Prostate gland (tissue), 2 donors: ENCODE measurements at regions not wholly inside any gene's neighbourhood (a gene's known extent, or its start where the extent isn't known, plus 50 kb on each side); places are given as distances from the start of the nearest gene placed in this dataset.

Experiments used
- DNase-seq: peaks from one replicate; pipeline ENCODE4 v3.0.0-alpha.2; 2019; ENCODE audit warnings: low spot score
- H3K27ac ChIP-seq, 2 donors: fragments of 200-600 bp; sonication (generic); 2 replicates each; pipeline ENCODE4 v1.5.1; 2017 to 2019
- H3K27me3 ChIP-seq: fragments of 200-600 bp; sonication (generic); replicated peaks from 2 replicates; pipeline ENCODE4 v1.5.1; 2019; ENCODE audit not compliant: insufficient read depth
- H3K36me3 ChIP-seq, 2 donors: fragments of 200-600 bp; sonication (generic); 1 replicate in 1 of 2; 2 replicates in 1 of 2; pipeline versions ENCODE4 v1.5.1 to v1.8.1; 2017 to 2019
- H3K4me1 ChIP-seq: fragments of 200-600 bp; sonication (generic); replicated peaks from 2 replicates; pipeline ENCODE4 v1.5.1; 2019
- H3K4me3 ChIP-seq, 2 donors: fragments of 200-600 bp; sonication (generic); 2 replicates each; pipeline ENCODE4 v1.5.1; 2017 to 2019
- H3K9me3 ChIP-seq: fragments of 200-600 bp; sonication (generic); 2 replicates; pipeline ENCODE4 v1.5.1; 2017
- POLR2A ChIP-seq: fragments of 450-650 bp; IDR thresholded peaks from one replicate; pipeline ENCODE4 v1.6.1; 2016; ENCODE audit warnings: antibody characterized with exemption, mild to moderate bottlenecking
- POLR2AphosphoS5 ChIP-seq: sonication (generic); formaldehyde crosslinking; IDR thresholded peaks from one replicate; pipeline ENCODE4 v1.6.1; 2017; ENCODE audit warnings: antibody characterized with exemption
- WGBS: methylation state at CpG from one replicate; pipeline ENCODE4 v1.1.5; 2018; 5-methylcytosine and 5-hydroxymethylcytosine counted together
- intact Hi-C: fragments of 100-400 bp; cut with DNase I; formaldehyde crosslinking; loops from one replicate; pipeline ENCODE4 v1.14.2; 2022
- TF ChIP-seq, protein P1 (sequence below), 4 experiments: fragments of 200-600 bp in 2 of 4; fragments of 450-650 bp in 2 of 4; sonication (generic) in 2 of 4; IDR thresholded peaks; 1 replicate in 3 of 4; 2 replicates in 1 of 4; pipeline ENCODE4 v1.5.1; 2016 to 2019; ENCODE audit warnings: antibody characterized with exemption in 4 of 4, mild to moderate bottlenecking in 2 of 4, moderate library complexity in 2 of 4

DNA sequence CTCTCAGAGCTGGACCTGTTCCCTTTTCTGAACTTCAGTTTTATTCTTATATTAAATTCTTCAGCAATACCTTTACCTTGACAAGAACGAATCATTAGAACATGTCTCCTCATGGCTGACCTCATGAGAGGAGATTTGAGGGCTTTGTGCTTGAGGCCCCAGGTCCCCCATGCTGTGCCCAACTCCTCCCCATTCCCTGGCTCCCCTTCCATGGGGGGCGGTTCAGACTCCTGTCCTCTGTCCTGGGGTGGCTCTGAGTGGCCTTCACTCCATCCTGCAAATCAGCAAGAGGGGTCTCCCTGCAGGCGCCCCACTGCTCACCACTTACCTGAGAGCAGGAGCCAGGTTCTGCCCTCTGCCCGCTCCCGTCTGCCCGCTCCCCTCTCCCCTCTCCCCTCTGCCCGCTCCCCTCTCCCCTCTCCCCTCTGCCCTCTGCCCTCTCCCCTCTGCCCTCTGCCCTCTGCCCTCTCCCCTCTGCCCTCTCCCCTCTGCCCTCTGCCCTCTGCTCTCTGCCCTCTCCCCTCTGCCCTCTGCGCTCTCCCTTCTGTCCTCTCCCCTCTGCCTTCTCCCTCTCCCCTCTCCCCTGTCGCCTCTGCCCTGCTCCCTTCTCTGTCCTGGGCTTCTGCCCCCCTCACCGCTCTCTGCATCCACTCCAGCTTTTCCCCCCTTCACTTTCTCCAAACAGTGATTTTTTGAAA lies 98.7 kb upstream of the ALKAL2 start:
- TF ChIP-seq, protein P1, sequence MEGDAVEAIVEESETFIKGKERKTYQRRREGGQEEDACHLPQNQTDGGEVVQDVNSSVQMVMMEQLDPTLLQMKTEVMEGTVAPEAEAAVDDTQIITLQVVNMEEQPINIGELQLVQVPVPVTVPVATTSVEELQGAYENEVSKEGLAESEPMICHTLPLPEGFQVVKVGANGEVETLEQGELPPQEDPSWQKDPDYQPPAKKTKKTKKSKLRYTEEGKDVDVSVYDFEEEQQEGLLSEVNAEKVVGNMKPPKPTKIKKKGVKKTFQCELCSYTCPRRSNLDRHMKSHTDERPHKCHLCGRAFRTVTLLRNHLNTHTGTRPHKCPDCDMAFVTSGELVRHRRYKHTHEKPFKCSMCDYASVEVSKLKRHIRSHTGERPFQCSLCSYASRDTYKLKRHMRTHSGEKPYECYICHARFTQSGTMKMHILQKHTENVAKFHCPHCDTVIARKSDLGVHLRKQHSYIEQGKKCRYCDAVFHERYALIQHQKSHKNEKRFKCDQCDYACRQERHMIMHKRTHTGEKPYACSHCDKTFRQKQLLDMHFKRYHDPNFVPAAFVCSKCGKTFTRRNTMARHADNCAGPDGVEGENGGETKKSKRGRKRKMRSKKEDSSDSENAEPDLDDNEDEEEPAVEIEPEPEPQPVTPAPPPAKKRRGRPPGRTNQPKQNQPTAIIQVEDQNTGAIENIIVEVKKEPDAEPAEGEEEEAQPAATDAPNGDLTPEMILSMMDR (IDR thresholded peaks at IDR 0.05), result no peak
- TF ChIP-seq POLR2AphosphoS5, result no peak
- no peak for TF ChIP-seq POLR2A
- H3K36me3 ChIP-seq, result no peaks in the 10 kb centered on the region
- no peak overlapping the region for H3K4me3 ChIP-seq
- H3K4me1 ChIP-seq, result no peaks in the 10 kb centered on the region
- no peaks in the 10 kb centered on the region for H3K27me3 ChIP-seq
- 91% methylated on average over 10 of the region's 10 CpGs for WGBS
- intact Hi-C loops, result no loop called here
- no peaks in the 10 kb centered on the region for H3K9me3 ChIP-seq
- no peak for DNase-seq
- H3K27ac ChIP-seq, result no peak overlapping the region

DNA sequence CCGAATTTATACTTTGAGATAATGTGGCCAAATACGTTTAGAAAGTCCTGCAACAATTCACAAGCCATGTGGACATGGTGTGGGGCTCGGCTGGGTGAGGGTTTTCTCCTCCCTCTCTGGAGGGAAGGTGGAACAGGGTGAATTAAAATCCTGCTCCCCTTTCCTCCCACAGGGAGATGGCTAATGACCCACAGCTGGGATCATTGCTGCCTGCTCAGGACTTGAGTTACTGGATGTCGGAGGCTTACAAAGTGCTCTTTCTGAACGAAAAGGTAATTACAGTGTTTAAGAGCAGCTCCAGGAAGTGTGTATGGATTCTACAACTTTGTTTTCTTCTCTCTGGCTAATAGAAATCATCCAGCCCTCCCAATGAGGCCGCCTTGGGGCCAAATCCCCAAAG lies 97.9 kb upstream of the ALKAL2 start:
- TF ChIP-seq, protein P1 (IDR thresholded peaks at IDR 0.05), result no peak
- H3K27me3 ChIP-seq, result no peaks in the 10 kb centered on the region
- whole genome bisulfite sequencing, result 86% methylated on average over 6 of the region's 6 CpGs
- H3K9me3 ChIP-seq, result no peaks in the 10 kb centered on the region
- no peaks in the 10 kb centered on the region for H3K4me1 ChIP-seq
- DNase-seq, result no peak
- no peak overlapping the region for H3K27ac ChIP-seq
- H3K36me3 ChIP-seq, result no peaks in the 10 kb centered on the region
- no peak overlapping the region for H3K4me3 ChIP-seq
- intact Hi-C loops, result no loop called here

- TF ChIP-seq, protein P1 (IDR thresholded peaks at IDR 0.05), result no peak
- TF ChIP-seq POLR2AphosphoS5 (no peak), POLR2A (no peak)
- Histone ChIP-seq H3K4me3 (no peak overlapping the region), H3K36me3 (no peaks in the 10 kb centered on the region), H3K4me1 (no peaks in the 10 kb centered on the region), H3K27ac (no peak overlapping the region), H3K27me3 (no peaks in the 10 kb centered on the region), H3K9me3 (no peaks in the 10 kb centered on the region)
- no peak for DNase-seq
- WGBS, result 93% methylated on average over 9 of the region's 9 CpGs
- intact Hi-C loops, result no loop called here
These were observed 97.2 kb upstream of the ALKAL2 start for GRCh38 chr2:385061-385460.

DNA sequence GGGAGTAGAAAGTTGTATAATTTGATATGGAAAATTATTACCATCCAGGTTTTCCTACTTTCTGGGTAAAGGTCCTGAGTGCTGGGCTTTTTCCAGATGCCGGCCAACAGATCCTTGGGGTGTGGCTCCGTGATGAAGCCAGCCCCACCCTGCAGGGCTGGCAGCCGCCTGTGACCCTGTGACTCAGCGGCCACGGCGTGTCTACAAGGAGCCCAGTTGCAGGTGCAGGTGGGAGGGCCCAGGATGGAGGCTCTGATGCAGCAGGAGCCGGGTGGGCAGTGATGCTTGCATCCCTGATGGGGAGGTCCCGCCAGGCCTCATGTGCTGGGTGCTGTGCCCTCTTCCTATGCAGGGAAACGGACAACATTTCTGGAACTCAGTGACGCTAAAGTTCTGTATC lies 96.0 kb upstream of the ALKAL2 start:
- Histone ChIP-seq H3K27ac (no peak overlapping the region), H3K4me1 (no peaks in the 10 kb centered on the region), H3K4me3 (no peak overlapping the region), H3K9me3 (no peaks in the 10 kb centered on the region), H3K36me3 (no peaks in the 10 kb centered on the region), H3K27me3 (no peaks in the 10 kb centered on the region)
- intact Hi-C loops, result no loop called here
- TF ChIP-seq POLR2A, result no peak
- TF ChIP-seq, protein P1 (IDR thresholded peaks at IDR 0.05), result no peak
- TF ChIP-seq POLR2AphosphoS5, result no peak
- no peak for DNase-seq
- WGBS, result 81% methylated on average over 10 of the region's 10 CpGs

- TF ChIP-seq POLR2AphosphoS5, result no peak
- no peak for TF ChIP-seq POLR2A
- TF ChIP-seq, protein P1 (IDR thresholded peaks at IDR 0.05), result peak in 1 of 4 experiments; percentile 20
- no peak overlapping the region for H3K4me3 ChIP-seq
- DNase-seq, result peak; percentile 16
- H3K4me1 ChIP-seq, result no peaks in the 10 kb centered on the region
- no peaks in the 10 kb centered on the region for H3K36me3 ChIP-seq
- H3K9me3 ChIP-seq, result no peaks in the 10 kb centered on the region
- 12% methylated on average over 13 of the region's 13 CpGs for WGBS
- intact Hi-C loops, result no loop called here
- no peak overlapping the region for H3K27ac ChIP-seq
- H3K27me3 ChIP-seq, result no peaks in the 10 kb centered on the region
These were observed 95.3 kb upstream of the ALKAL2 start for GRCh38 chr2:383178-383577.
